ENCODE measurements at regions not wholly inside any gene's neighbourhood (a gene's known extent, or its start where the extent isn't known, plus 50 kb on each side); places are given as distances from the start of the nearest gene placed in this dataset.

DNA sequence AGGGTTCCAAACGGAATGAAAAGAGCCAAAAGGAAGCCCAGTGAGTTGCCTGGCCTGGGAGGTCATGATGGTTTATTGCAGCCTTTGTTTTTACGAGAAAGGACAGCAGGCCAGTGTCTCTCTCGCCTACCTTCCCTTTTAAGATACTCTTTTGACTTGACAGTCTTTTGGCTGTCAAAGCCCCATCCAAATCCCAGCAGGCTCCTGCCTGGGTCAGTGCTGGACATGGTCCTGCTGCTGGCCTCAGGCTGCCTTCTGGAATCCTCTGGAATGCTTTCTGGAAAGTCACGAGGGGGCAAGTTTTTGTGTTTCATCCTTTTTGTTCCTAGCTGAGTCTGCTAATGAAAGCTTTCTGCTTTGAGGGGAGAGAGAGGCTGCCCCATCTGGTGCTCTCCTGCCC, 444.8 kb downstream of the OLFM4 start:
- TF ChIP-seq, protein P1, sequence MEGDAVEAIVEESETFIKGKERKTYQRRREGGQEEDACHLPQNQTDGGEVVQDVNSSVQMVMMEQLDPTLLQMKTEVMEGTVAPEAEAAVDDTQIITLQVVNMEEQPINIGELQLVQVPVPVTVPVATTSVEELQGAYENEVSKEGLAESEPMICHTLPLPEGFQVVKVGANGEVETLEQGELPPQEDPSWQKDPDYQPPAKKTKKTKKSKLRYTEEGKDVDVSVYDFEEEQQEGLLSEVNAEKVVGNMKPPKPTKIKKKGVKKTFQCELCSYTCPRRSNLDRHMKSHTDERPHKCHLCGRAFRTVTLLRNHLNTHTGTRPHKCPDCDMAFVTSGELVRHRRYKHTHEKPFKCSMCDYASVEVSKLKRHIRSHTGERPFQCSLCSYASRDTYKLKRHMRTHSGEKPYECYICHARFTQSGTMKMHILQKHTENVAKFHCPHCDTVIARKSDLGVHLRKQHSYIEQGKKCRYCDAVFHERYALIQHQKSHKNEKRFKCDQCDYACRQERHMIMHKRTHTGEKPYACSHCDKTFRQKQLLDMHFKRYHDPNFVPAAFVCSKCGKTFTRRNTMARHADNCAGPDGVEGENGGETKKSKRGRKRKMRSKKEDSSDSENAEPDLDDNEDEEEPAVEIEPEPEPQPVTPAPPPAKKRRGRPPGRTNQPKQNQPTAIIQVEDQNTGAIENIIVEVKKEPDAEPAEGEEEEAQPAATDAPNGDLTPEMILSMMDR (conservative IDR thresholded peaks at IDR 0.05), result no peak
- TF ChIP-seq ZFX (IDR thresholded peaks at IDR 0.05), result no peak
- H3K27ac ChIP-seq, result no peak overlapping the region

- TF ChIP-seq ZFX (IDR thresholded peaks at IDR 0.05), result no peak
- TF ChIP-seq, protein P1 (conservative IDR thresholded peaks at IDR 0.05), result no peak
Observed at GRCh38 chr13:53474878-53475277, 446.3 kb downstream of the OLFM4 start.

GRCh38 chr13:53490752-53491151, 462.1 kb downstream of the OLFM4 start:
- no peak for TF ChIP-seq ZFX (IDR thresholded peaks at IDR 0.05)
- TF ChIP-seq, protein P1 (conservative IDR thresholded peaks at IDR 0.05), result no peak
- no peak overlapping the region for H3K27ac ChIP-seq

More at GRCh38 chr13:53474878-53475277, 446.3 kb downstream of the OLFM4 start:
- no peak overlapping the region for H3K27ac ChIP-seq

DNA sequence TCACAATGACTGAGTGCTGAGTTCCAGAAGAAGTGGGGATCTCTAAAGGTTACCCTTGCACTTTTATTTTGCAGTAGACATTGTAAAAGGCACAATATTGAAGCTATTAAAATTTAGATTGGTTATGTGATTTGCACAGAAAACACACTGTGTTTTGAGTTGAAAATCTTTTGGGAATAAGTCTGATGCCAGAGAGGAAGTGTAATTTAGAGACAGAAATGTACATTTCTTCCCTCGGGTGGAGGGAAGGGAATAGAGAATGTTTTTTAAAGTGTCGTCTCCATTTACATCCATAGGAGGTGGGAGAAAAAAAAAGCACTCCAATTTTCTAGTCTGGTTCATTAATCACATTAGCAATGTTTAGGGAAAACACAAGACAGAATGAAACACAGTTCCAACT, 465.8 kb downstream of the OLFM4 start:
- H3K27ac ChIP-seq, result no peak overlapping the region

DNA sequence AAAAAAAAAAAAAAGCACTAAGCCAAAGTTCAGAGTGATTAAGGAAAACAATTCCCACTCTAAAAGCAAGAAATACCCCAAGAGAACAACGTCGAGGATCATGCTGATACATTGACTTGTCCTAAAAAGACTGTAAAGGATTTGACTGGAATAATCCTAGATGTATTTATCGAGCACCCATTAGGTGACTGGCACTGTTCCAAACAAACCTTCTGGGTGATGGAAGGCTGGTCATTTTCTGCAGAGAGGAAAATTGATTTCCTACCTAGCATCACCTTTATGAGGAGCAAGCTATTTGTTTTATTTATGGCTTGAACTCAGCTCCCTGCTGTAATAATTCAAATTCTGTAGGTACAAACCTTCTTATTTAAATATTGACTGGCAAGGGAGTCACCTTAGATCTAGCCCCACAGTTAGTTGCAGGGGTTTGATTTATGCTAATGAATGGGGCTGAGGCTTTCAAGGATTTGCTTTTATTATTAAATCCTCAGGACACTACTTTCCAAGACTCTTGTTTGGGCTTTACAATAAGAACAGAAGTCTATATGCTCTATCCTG, 471.0 kb downstream of the OLFM4 start:
- TF ChIP-seq ZFX (IDR thresholded peaks at IDR 0.05), result no peak
- TF ChIP-seq, protein P1 (conservative IDR thresholded peaks at IDR 0.05), result no peak
- no peak overlapping the region for H3K27ac ChIP-seq

More for the DNA sequence above, 465.8 kb downstream of the OLFM4 start:
- no peak for TF ChIP-seq ZFX (IDR thresholded peaks at IDR 0.05)
- TF ChIP-seq, protein P1 (conservative IDR thresholded peaks at IDR 0.05), result no peak

DNA sequence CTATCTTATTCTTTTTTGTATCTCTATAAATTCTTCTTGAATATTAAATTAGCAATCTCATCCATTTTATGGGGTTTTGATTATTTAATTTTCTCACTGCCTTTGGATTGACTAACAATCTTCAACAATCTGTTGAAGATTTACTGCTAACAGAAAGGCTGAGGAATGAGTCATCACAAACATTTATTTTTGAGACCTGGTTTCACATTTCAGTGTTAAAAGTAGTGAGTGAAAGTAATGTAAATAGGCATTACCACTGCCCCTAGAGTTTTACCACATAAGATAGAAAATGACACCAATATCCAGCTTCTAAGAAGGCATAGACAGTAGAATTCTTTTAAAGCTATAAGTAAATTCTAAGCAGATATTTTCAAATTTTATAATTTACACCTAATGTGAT, 472.8 kb downstream of the OLFM4 start:
- no peak overlapping the region for H3K27ac ChIP-seq
- TF ChIP-seq, protein P1 (conservative IDR thresholded peaks at IDR 0.05), result no peak
- TF ChIP-seq ZFX (IDR thresholded peaks at IDR 0.05), result no peak

GRCh38 chr13:53507741-53508140, 479.1 kb downstream of the OLFM4 start:
- TF ChIP-seq, protein P1 (conservative IDR thresholded peaks at IDR 0.05), result no peak
- TF ChIP-seq ZFX (IDR thresholded peaks at IDR 0.05), result no peak
- H3K27ac ChIP-seq, result no peak overlapping the region
